K562 (cell line): ENCODE measurements at regions not wholly inside any gene's neighbourhood (a gene's known extent, or its start where the extent isn't known, plus 50 kb on each side); places are given as distances from the start of the nearest gene placed in this dataset.

ENCODE experiments used
- ADNP ChIP-seq: fragments of 200-800 bp; sonication (Bioruptor generic); IDR thresholded peaks from 2 replicates; pipeline ENCODE4 v1.6.1; 2016; ENCODE audit warnings: missing genetic modification characterization, missing compliant biosample characterization
- C11orf30 ChIP-seq: fragments of 450-650 bp; IDR thresholded peaks from 2 replicates; pipeline ENCODE4 v1.6.1; 2016; ENCODE audit warnings: low read depth, mild to moderate bottlenecking
- DDX20 ChIP-seq: fragments of 450-650 bp; IDR thresholded peaks from 2 replicates; pipeline ENCODE4 v1.6.1; 2016; ENCODE audit warnings: missing genetic modification characterization, low read depth, mild to moderate bottlenecking, missing compliant biosample characterization, moderate library complexity
- FOXM1 ChIP-seq, 2 experiments: fragments of 450-650 bp in 1 of 2; sonication (generic) in 1 of 2; formaldehyde crosslinking in 1 of 2; IDR thresholded peaks; 2 replicates each; pipeline versions ENCODE4 v1.6.1 to v1.9.0; 2017 to 2022; ENCODE audit warnings: low read depth in 2 of 2, mild to moderate bottlenecking in 2 of 2, missing genetic modification reagents in 1 of 2, moderate library complexity in 1 of 2
- GTF2E2 ChIP-seq: fragments of 200-800 bp; sonication (Bioruptor generic); IDR thresholded peaks from 2 replicates; pipeline ENCODE4 v1.6.1; 2016; ENCODE audit warnings: missing genetic modification characterization, missing compliant biosample characterization
- HDAC3 ChIP-seq: fragments of 450-650 bp; IDR thresholded peaks from 2 replicates; pipeline ENCODE4 v1.6.1; 2018; ENCODE audit warnings: borderline replicate concordance, mild to moderate bottlenecking, moderate library complexity; ENCODE audit not compliant: partially characterized antibody
- HNRNPL ChIP-seq: fragments of 200-400 bp; formaldehyde crosslinking; IDR thresholded peaks from 2 replicates; pipeline ENCODE4 v1.6.1; 2017; ENCODE audit warnings: low read depth, mild to moderate bottlenecking, low read length
- MTA3 ChIP-seq: fragments of 450-650 bp; formaldehyde crosslinking; IDR thresholded peaks from 2 replicates; pipeline ENCODE4 v1.6.1; 2017; ENCODE audit warnings: mild to moderate bottlenecking, borderline replicate concordance
- NCOR1 ChIP-seq: fragments of 450-650 bp; IDR thresholded peaks from 2 replicates; pipeline ENCODE4 v1.6.1; 2016; ENCODE audit warnings: mild to moderate bottlenecking, moderate library complexity
- NFE2 ChIP-seq: IDR thresholded peaks from 2 replicates; pipeline ENCODE4 v1.6.1; 2014; ENCODE audit warnings: antibody characterized with exemption, low read depth
- PRMT5 ChIP-seq: sonication (generic); formaldehyde crosslinking; IDR thresholded peaks from 2 replicates; pipeline ENCODE4 v1.5.0; 2020; ENCODE audit warnings: missing genetic modification reagents
- SMARCC2 ChIP-seq: fragments of 450-650 bp; IDR thresholded peaks from 2 replicates; pipeline ENCODE4 v1.6.1; 2017; ENCODE audit warnings: antibody characterized with exemption, moderate library complexity, mild to moderate bottlenecking, low read depth
- TAL1 ChIP-seq: fragments of 450-650 bp; IDR thresholded peaks from 2 replicates; pipeline ENCODE4 v1.6.1; 2016; ENCODE audit warnings: mild to moderate bottlenecking
- THAP7 ChIP-seq: fragments of 250-450 bp; sonication (Bioruptor Pico); IDR thresholded peaks from 2 replicates; pipeline ENCODE4 v1.5.0; 2021
- ZBTB11 ChIP-seq, 3 experiments: fragments of 200-800 bp in 1 of 3; fragments of 250-450 bp in 1 of 3; fragments of 450-650 bp in 1 of 3; sonication (Bioruptor Pico) in 1 of 3; sonication (Bioruptor generic) in 1 of 3; formaldehyde crosslinking in 1 of 3; IDR thresholded peaks; 2 replicates each; pipeline versions ENCODE4 v1.6.1 to v1.8.0; 2016 to 2022; ENCODE audit warnings: mild to moderate bottlenecking in 2 of 3, missing genetic modification characterization in 2 of 3, missing compliant biosample characterization in 1 of 3, moderate library complexity in 1 of 3
- ZBTB5 ChIP-seq: fragments of 450-650 bp; IDR thresholded peaks from 2 replicates; pipeline ENCODE4 v1.6.1; 2017; ENCODE audit warnings: antibody characterized with exemption
- ZFX ChIP-seq: sonication (generic); formaldehyde crosslinking; IDR thresholded peaks from 2 replicates; pipeline ENCODE4 v1.8.0; 2022; ENCODE audit warnings: mild to moderate bottlenecking, missing genetic modification reagents, moderate library complexity
- ZNF197 ChIP-seq: fragments of 200-800 bp; sonication (Bioruptor generic); IDR thresholded peaks from 2 replicates; pipeline ENCODE4 v1.6.1; 2016; ENCODE audit warnings: low read depth, missing genetic modification characterization, missing compliant biosample characterization
- ZNF280B ChIP-seq: fragments of 250-450 bp; sonication (Bioruptor Pico); IDR thresholded peaks from 2 replicates; pipeline ENCODE4 v1.5.1; 2021; ENCODE audit warnings: mild to moderate bottlenecking
- ZNF398 ChIP-seq: fragments of 250-450 bp; sonication (Bioruptor Pico); IDR thresholded peaks from 2 replicates; pipeline ENCODE4 v1.8.0; 2021; ENCODE audit warnings: moderate library complexity, mild to moderate bottlenecking, inconsistent platforms

GRCh38 chr7:10688544-10688943 lies 285.1 kb upstream of the PHF14 start (continued):
- no peak for TF ChIP-seq ZBTB5
- no peak for TF ChIP-seq THAP7 (CRISPR knock-in tag)
- peak; percentile 79 for TF ChIP-seq NFE2
- TF ChIP-seq DDX20 (tag) = no peak
- TF ChIP-seq NCOR1 = peak; percentile 16; the same call in 1 of the 2 replicates
- no peak for TF ChIP-seq ZNF197 (CRISPR knock-in tag)
- TF ChIP-seq HDAC3 = no peak
- no peak for TF ChIP-seq PRMT5 (CRISPR knock-in tag)
- TF ChIP-seq HNRNPL = no peak
- peak; percentile 64 for TF ChIP-seq TAL1
- no peak for TF ChIP-seq ZFX (CRISPR knock-in tag)
- TF ChIP-seq FOXM1 (IDR thresholded peaks at IDR 0.05; ENCODE audit: low read depth) = no peak; the same call in 1 of the 2 replicates
- TF ChIP-seq FOXM1 (CRISPR knock-in tag; IDR thresholded peaks at IDR 0.05; ENCODE audit: low read depth) = no peak
- peak; percentile 15; the same call in 1 of the 2 replicates for TF ChIP-seq C11orf30
- TF ChIP-seq SMARCC2 = peak; percentile 48; the same call in 1 of the 2 replicates
- no peak for TF ChIP-seq ZNF398 (CRISPR knock-in tag)
- no peak for TF ChIP-seq MTA3
- no peak for TF ChIP-seq ZNF280B (CRISPR knock-in tag)
- no peak for TF ChIP-seq ZBTB11 (CRISPR knock-in tag; IDR thresholded peaks at IDR 0.05)
- no peak for TF ChIP-seq ADNP (tag)
- TF ChIP-seq GTF2E2 = no peak
